Panc1 (cell line): ENCODE measurements at regions not wholly inside any gene's neighbourhood (a gene's known extent, or its start where the extent isn't known, plus 50 kb on each side); places are given as distances from the start of the nearest gene placed in this dataset.

Experiments used
- POLR2AphosphoS5 ChIP-seq: IDR thresholded peaks from 2 replicates; pipeline ENCODE4 v1.6.1; 2012; ENCODE audit warnings: mild to moderate bottlenecking, low read depth, low read length, moderate library complexity
- SIN3A ChIP-seq: IDR thresholded peaks from 2 replicates; pipeline ENCODE4 v1.6.1; 2012; ENCODE audit warnings: low read depth, mild to moderate bottlenecking, low read length, moderate library complexity, borderline replicate concordance; ENCODE audit not compliant: insufficient read depth
- TCF7L2 ChIP-seq: IDR thresholded peaks from 2 replicates; pipeline ENCODE4 v1.6.1; 2011; ENCODE audit warnings: mild to moderate bottlenecking, low read depth, low read length, inconsistent platforms
- TF ChIP-seq, protein P1 (sequence below): fragments of 450-650 bp; IDR thresholded peaks from 2 replicates; pipeline ENCODE4 v1.5.1; 2017; ENCODE audit warnings: mild to moderate bottlenecking
- TF ChIP-seq, protein P2 (sequence below), 2 experiments: IDR thresholded peaks; 2 replicates each; pipeline ENCODE4 v1.6.1; 2011 to 2012; ENCODE audit warnings: low read depth in 2 of 2, control low read depth in 1 of 2, low read length in 1 of 2, mild to moderate bottlenecking in 1 of 2, moderate library complexity in 1 of 2; ENCODE audit not compliant: insufficient read depth in 1 of 2

DNA sequence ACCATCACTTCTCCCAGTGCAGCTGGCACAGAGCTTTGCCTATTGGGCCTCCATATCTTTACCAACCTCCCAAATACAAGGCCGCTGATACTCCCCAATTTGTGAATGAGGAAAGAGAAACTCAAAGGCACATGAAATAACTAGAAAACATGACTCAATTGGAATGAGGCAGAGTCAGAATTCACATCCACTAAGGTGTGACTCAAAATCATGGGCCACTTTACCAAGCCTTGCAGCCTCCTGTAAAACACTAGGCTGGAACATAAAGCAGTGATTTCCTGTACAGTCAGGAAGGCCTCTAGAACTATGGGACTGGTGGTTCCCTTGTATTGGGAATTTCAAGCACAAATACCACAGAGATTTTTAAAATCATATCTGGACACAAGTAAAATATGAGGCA is 128.6 kb downstream of the DCLK3 start:
- TF ChIP-seq, protein P1, sequence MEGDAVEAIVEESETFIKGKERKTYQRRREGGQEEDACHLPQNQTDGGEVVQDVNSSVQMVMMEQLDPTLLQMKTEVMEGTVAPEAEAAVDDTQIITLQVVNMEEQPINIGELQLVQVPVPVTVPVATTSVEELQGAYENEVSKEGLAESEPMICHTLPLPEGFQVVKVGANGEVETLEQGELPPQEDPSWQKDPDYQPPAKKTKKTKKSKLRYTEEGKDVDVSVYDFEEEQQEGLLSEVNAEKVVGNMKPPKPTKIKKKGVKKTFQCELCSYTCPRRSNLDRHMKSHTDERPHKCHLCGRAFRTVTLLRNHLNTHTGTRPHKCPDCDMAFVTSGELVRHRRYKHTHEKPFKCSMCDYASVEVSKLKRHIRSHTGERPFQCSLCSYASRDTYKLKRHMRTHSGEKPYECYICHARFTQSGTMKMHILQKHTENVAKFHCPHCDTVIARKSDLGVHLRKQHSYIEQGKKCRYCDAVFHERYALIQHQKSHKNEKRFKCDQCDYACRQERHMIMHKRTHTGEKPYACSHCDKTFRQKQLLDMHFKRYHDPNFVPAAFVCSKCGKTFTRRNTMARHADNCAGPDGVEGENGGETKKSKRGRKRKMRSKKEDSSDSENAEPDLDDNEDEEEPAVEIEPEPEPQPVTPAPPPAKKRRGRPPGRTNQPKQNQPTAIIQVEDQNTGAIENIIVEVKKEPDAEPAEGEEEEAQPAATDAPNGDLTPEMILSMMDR, result no peak
- no peak for TF ChIP-seq POLR2AphosphoS5
- TF ChIP-seq SIN3A, result no peak
- TF ChIP-seq, protein P2, sequence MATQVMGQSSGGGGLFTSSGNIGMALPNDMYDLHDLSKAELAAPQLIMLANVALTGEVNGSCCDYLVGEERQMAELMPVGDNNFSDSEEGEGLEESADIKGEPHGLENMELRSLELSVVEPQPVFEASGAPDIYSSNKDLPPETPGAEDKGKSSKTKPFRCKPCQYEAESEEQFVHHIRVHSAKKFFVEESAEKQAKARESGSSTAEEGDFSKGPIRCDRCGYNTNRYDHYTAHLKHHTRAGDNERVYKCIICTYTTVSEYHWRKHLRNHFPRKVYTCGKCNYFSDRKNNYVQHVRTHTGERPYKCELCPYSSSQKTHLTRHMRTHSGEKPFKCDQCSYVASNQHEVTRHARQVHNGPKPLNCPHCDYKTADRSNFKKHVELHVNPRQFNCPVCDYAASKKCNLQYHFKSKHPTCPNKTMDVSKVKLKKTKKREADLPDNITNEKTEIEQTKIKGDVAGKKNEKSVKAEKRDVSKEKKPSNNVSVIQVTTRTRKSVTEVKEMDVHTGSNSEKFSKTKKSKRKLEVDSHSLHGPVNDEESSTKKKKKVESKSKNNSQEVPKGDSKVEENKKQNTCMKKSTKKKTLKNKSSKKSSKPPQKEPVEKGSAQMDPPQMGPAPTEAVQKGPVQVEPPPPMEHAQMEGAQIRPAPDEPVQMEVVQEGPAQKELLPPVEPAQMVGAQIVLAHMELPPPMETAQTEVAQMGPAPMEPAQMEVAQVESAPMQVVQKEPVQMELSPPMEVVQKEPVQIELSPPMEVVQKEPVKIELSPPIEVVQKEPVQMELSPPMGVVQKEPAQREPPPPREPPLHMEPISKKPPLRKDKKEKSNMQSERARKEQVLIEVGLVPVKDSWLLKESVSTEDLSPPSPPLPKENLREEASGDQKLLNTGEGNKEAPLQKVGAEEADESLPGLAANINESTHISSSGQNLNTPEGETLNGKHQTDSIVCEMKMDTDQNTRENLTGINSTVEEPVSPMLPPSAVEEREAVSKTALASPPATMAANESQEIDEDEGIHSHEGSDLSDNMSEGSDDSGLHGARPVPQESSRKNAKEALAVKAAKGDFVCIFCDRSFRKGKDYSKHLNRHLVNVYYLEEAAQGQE (IDR thresholded peaks at IDR 0.05; ENCODE audit: insufficient read depth in 1 of 2, low read depth in 2 of 2, low read length in 1 of 2), result no peak
- TF ChIP-seq TCF7L2, result no peak
